Skin of body (tissue), 1 donor: ENCODE measurements at regions not wholly inside any gene's neighbourhood (a gene's known extent, or its start where the extent isn't known, plus 50 kb on each side); places are given as distances from the start of the nearest gene placed in this dataset.

Experiments used
- DNase-seq: peaks from one replicate; lab custom pipeline; 2025; lab: John Stamatoyannopoulos, UW

GRCh38 chr10:42951486-42952251 is 125.2 kb upstream of the RET start:
- DNase-seq = no peak

- no peak for DNase-seq
Observed at GRCh38 chr10:42952349-42952748, 124.5 kb upstream of the RET start.

DNA sequence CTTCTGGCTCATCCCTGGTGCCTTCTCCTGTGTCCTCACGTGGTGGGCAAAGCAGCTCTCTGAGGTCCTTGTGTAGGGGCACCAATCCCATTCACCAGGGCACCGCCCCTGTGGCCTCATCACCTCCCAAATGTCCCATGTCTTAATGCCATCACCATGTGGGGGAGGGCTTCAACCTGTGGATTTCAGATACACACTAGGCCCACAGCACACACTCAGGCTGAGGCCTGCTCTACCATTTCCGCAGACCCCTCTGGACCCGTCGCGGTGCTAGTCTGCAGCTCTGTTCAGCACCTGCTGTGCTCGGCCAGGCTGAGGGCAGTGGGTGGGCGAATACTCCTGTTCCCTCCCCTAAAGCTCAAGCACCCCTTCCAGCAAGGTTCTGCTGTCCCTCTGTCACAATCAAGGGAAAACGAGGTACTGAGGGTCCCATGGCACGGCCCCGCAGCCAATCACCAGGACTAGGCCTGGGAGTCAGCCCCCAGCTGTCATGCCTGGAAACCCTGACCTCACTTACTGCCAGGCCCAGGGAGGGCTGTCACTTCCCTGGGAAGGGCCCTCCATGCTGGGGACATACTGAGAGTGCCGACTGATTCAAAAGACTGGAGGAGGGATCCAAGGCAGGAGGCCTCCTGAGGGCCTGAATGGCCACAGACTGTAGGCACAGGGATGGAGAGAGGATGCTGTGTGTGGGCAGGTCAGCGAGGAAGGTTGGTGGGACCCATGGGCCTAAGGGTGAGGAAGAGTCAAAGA is 123.8 kb upstream of the RET start:
- DNase-seq = no peak

DNA sequence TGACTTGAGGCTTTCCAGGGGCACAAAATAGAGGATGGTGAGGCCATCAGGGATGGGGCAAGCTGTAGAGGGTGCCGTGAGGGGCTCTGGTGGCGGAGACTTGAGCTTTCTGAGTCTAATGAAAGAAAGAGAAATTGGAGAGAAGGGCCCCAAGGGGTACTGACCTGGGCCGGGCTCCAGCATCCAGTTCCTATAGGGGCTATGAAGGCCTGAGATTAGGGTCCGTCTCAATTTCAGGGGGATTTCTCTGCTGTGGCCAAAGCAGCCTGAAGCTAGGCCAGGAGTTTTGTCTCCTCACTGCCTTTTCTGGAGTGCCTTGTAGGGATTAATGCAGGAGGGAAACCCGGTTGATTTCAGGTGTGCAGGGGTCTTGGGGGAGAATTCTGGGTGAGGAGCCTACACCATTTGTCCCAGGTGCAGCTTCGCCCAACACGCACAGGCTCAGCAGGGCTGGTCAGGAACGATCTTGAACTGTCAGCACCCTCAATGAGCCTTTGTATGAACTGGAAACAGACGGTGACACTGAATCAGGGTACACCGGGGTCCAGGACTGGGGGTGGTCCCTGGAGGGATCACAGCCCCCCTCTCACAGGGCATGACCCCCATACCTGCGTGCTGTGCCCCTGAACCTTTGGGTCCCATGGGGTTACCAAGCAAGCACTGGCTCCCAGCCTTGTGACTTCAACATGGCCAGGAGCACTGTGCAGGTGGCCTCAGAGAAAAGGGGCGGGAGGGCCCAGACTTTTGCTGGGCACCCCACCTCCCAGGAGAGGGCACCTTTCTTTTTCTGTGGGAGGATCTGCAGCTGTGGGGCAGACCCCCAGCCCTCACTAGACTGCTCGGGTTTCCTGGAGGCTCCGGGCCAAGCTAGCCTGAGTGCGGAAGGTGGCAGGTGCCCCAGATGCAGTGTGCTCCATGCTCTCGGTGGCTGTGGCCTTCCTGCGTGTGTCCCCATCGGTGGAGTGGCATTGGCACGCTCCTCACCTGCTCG is 122.9 kb upstream of the RET start:
- no peak for DNase-seq

DNA sequence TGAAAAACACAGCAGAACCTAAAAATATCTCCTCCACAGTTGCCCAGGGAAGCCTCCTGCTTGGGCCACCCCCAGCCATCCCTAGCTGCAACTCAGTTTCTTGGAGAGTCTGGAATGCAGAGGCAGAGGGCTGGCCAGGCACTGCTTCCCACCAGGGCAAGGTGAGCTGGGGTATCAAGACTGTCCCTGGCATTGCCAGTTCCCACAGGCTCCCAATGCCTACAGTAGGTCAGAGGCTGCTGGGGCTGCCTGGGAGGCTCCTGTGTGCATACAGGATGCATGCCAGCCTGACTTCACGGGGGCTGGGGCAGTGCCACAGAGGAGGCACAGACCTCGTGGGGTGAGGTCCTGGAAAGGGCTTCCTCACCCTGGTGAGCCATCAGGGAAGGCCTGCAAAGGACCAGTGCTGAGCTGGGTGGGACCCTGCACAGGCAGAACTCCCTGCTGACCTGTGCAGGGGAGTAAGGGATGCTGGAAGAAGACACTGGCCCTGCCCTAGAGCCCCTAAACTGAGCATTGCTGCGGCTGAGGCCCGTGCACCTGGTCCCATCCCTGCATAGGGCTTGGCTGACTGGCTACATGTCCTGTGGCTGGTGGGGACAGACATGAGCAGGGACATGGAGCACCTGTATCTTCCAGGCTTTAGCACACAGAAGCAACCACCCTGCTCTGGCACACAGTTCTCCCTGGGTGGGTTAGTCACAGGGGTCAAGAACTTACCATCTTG is 121.9 kb upstream of the RET start:
- DNase-seq = no peak

DNA sequence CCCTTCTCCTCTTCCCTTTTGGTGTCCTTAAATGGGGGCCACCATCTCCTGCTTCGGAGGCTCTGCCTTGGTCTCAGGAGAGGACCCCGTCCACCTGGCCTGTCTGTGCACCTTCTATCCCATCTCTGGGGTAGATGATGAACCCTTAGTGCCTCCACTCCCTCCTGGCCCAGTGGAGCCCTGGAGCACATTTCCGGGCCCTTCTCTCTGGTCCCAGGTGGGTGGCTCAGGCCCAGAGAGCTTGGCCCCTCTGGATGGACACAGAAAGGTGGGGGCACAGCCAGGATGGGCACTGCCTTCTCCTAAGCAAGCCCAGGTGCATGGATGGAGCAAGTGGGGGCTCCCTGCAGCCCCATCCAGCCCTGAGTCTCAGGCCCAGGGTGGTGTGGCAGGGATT is 121.4 kb upstream of the RET start:
- DNase-seq = no peak

GRCh38 chr10:42956045-42956444 is 120.8 kb upstream of the RET start:
- DNase-seq = no peak

DNA sequence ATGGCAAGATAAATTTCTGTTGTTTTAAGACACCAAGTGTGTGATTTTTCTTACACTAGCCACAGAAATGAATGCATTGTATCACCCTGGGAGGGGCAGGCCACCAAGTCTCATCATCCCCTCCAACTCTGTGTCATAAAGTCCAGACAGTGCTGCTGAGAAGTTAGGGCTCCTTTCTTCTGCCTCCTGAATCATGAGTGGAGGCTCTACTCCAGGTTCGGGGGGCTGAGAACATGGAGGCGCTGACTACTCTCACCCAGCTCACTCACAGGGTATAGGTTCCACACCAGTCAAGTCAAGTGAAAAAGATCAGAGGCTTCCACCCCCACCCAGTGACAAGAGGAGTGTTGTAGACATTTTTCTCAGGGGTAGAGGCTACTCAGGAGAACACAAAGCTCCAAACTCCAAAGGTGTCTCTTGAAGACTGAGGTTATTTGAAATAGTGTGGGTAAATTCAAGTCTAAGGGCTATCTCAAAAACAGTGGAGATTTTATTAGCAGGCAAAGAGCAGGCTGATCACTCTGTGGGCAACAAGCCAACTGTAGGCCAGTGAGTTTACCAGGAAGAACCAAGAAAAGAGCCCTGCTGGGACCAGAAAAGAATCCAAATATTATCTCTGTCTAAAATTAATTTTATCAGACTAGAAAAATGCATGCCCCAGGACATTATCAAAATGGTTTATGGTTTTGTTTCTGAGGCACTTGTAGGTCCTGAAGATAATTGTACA is 118.6 kb upstream of the RET start:
- DNase-seq = no peak

GRCh38 chr10:42959833-42960232 is 117.0 kb upstream of the RET start:
- DNase-seq = no peak

DNA sequence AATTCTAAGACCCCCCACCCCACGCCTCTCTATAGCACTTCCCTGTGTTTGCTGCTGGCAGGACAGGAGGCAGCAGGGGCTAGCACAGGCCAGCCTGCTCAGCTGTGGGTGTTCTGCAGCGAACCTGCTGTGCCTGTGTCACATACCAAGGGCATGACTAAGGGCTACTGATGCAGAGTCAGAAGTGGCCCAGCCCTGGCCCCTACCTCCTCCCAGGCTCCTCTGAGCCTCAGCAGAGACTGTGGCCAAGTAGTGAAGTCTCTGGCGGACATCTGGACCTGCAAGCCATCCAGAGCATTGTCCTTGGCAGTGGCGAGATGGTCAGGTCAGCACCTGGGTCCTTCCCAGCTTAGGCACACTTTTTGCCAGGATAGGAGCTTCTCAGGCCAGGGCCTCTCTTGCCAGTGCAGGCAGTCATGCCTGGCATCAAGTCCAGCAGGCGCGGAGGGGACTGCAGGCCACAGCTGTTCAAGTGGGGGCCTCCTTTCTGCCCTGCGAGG is 116.3 kb upstream of the RET start:
- DNase-seq = no peak

DNA sequence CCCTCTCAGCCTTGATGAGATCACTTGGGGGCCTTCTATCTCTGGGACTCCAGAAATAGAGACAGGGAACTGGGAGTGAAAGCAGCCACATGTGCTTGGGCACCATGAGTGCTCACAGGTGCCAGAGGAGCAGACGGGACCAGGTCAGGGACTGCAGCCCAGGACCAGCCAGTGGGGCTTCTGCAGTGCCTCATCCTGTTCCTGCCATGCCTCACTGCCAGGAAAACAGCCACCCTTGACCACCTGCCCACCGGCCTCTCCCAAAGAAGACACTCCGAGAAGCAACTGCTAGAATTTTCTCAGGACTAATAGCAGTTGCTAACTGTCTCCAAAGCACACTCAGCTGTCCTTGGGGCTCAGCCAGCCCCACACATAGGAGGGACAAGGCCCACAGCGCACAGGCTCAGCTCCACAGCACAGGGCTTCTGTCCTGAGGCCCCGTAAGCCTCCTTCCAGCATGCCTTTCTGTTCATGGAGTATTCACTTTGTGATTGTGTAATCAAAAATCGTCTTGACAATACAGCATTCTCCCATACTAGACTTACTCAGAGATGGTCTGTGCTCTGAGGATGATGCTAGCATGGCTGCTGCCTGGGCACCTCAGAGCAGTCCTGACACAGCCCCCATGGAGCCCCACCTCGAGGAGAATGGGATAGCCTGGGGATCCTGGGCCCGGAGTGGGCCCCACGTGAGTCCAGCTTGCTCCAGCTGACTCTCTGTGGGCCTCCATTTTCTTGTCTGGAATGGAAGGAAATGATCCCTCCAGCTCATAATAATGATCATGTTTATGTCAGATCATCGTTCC is 115.7 kb upstream of the RET start:
- DNase-seq = no peak

- DNase-seq = no peak
Observed at GRCh38 chr10:42961796-42962109, 115.1 kb upstream of the RET start.

- peak; percentile 26 for DNase-seq
Observed at GRCh38 chr10:42962110-42962901, 114.6 kb upstream of the RET start.

DNA sequence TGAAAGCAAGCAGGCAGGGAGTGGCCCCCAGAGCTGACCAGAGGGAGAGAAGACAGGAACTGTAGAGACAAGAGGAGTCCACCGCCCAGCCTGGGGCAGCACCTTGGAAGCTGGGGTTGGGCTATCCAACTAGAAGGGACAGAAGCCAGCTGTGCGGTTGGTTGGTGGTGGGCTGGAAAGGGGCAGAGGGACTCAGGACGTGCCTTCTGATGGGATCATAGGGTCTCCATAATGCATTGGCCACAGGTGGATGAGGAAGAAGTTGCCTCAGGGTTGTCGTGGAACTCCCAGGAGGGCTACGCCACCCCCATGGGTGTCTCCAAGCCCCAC is 114.0 kb upstream of the RET start:
- DNase-seq = no peak

GRCh38 chr10:42963312-42963711 is 113.6 kb upstream of the RET start:
- no peak for DNase-seq

- DNase-seq = no peak
Observed at GRCh38 chr10:42969147-42969546, 107.7 kb upstream of the RET start.

GRCh38 chr10:42969909-42970308 is 107.0 kb upstream of the RET start:
- no peak for DNase-seq

GRCh38 chr10:42970451-42971250 is 106.2 kb upstream of the RET start:
- no peak for DNase-seq
